UCSD-AML1 (cell line): ENCODE measurements at regions not wholly inside any gene's neighbourhood (a gene's known extent, or its start where the extent isn't known, plus 50 kb on each side); places are given as distances from the start of the nearest gene placed in this dataset.

Experiments
- DNase-seq: peaks from one replicate; lab custom pipeline; 2025; ENCODE audit not compliant: unreplicated experiment; lab: John Stamatoyannopoulos, UW

- no peak for DNase-seq
Observed at GRCh38 chr2:105573490-105573889, 171.2 kb upstream of the NCK2 start.

DNA sequence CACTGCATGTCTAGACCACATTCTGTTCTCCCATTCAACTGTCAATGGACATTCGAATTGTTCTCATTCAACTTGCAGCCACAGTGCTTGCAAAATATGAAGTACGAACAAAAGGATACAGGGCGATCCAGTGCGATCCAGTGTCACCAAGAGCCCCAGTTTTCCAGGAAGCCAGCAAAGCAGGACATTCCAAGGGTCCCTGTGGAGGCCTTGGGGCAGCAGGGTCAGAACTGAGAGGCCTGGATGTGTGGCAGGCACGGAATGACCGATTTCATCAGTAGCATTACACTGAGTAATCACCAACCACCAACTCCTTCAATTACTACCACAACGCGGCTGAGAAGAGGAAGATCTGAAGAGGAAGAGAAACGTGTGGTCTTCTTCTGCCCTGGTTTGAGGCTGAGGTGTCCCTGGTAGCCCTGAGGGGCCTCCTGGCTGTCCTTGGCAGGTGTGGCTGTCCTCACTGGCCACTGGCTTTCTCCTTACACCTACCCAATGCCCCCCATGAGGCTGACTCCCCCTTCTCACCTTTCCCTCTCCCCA, 172.7 kb upstream of the FHL2 start:
- DNase-seq, result no peak

DNA sequence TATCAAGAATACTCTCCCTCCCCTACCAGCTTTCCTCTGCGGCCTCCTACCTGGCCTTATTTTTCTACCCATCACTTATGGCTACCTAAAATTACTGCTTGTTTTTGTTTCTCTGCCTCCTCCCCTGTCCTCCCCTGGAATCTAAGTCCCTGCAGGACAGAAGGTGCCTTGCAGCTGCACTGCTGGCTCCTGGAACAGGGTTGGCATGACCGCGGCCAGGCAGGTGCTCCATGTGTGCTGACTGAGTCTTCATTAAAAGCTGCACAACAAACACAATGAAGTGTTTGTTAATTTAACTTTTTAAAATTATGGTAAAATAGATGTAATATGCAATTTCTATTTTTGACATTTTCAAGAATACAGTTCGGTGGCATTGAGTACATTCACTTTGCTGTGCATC, 171.9 kb upstream of the FHL2 start:
- no peak for DNase-seq

DNA sequence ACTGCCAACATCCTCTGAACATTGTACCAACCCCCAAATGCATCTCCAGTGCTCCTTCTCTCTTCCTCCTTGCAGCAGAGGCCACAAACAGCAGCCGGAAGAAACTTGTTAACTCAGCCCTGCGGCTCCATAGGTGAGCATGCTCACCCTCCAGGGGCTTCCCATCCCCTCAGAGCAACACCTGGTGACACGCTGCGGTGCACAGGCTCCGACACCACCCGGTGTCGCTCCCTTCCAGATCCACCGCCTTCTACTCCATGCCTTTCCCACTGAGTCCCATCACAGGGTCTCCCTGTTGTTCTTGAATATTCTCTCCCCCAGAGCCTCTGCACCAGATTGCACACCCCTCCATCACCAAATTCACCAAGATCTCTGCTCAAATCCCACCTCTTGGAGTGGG, 171.5 kb upstream of the FHL2 start:
- no peak for DNase-seq

GRCh38 chr2:105569606-105570005, 170.8 kb upstream of the FHL2 start:
- no peak for DNase-seq

DNA sequence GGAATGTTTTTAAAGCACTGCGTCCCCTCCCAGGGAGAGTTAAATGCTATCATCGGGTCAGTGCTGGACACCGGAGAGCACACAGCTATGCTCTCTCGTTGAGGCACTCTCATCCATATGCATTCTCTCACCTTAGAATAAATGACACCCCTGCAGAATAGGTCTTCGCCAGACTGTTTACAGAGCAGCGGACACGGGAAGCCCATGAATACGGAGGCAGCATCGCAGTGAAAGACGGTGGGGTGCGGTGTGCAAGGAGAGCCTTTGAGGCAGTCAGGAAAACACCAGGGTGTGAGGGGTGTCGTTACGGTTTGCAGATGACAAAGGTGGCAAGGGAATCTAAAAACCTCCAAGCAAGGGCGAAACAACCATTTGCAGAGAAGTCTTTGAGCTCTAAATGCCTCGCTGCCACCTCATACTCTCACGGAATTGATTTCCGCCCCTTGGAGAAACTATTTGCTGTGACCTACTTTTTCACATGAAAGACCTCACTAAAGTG, 169.2 kb upstream of the FHL2 start:
- no peak for DNase-seq

DNA sequence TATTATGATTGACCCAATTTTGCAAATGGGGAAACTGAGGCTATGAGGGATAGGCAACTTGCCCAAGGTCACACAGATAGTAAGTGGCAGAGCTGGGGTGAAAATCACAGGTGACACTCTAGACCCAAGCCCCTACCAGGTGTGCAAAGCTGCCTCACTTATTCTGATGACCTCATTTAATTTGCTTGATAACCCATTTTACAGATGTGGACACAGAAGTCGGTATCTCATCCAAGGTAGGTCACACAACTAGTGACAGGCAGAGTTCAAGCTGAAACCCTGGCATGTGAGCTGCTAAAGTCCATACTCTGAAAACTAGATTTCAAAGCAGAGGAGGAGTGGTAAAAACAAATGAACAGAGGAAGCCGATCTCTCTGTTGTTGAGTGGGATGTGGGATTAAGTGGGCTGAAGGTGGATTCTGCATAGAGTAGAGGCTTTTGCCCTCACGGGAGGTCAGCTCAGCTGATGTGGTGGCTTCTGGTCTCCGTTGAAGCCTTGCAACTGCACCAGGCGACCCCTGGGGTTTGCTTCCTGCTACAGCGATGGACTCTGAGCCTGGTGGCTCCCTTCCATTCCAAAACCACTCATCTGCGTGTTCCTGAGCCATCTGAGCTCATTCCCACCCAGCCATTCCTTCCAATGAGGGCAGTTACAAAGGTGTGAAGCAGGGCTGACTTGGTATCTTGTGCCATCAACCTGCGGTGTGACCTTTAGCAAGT, 164.3 kb upstream of the FHL2 start:
- DNase-seq, result no peak

DNA sequence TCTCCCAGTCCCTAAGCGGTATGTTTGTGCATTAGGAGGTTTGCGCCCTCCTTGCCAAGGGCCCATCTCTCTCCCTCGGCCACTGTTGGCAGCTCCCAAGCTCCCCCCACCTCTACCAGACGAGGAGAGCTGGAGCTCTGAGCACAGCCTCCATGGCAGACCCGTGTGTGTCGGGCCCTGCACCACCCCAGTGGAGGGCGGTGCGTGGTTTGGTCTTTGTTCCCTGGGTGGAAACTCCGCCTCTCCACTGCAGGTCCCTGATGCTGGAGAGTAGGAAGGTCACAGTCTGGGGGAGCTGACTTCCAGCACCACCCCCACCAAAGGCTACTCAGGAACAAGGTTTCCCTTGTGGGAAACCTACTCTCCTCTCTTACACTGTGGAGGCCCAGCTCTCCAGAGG, 162.6 kb upstream of the FHL2 start:
- no peak for DNase-seq

GRCh38 chr2:105560157-105560556, 161.3 kb upstream of the FHL2 start:
- DNase-seq, result no peak

DNA sequence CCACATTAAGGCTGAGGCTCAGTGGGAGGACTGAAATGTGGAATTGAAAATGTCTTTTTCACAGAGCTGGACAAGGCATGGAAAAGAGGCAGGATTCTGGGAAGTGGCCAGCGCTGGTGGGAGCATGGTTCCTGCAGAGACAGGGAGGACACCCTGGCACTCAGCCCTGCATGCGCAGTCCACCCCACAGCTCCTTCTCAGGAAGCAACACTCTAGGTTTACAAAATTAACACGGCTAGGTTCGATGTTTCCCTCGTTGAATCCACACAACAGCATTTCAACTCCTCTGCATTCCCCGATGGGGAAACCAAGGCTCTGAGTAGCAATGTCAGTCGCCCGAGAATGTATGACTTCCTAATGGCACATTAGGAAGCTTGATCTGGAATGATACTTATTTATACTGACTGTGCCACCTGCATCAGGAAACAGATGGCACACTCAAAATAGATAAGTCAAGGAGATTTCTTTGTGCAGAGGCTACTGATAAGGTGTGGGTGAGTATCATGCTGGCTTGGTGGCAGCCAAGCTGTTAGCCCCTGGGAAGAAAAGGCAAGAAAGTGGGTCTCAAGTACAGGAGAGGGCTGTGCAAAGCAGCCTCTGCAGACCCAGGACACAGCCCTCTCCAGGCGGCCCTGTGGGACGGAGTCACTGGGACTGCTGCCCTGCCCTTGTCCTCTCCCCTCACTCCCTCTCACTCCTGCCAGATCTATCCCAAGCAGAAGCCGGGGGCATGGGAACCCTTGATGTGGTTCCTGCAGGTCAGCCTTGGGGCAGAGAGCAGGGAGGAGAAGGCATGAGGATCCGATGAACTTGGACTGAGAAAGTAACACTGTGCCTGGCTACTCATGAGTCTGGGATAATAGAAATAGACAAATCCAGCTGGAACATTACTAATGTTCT, 158.4 kb upstream of the FHL2 start:
- DNase-seq, result no peak

DNA sequence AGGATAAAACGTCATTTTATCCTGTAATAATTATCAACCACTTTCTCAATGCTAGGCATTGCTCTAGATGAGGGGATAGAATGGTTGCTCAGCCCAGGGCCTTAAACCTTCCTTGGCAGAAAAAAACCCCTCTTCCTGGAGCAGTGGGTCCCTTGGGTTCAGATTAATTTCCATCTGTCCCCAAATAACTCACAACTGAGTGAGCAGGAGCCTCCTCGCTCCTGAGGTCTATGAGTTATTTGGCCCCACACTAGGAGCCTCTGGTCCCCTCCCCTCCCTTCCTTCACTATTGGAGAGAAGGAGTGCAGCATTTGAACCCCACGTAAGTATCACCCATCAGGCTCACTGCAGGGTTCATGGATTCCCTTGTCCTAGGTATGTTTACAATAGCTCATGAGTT, 157.5 kb upstream of the FHL2 start:
- DNase-seq, result no peak

- DNase-seq, result no peak
Observed at GRCh38 chr2:105554235-105554634, 155.4 kb upstream of the FHL2 start.

DNA sequence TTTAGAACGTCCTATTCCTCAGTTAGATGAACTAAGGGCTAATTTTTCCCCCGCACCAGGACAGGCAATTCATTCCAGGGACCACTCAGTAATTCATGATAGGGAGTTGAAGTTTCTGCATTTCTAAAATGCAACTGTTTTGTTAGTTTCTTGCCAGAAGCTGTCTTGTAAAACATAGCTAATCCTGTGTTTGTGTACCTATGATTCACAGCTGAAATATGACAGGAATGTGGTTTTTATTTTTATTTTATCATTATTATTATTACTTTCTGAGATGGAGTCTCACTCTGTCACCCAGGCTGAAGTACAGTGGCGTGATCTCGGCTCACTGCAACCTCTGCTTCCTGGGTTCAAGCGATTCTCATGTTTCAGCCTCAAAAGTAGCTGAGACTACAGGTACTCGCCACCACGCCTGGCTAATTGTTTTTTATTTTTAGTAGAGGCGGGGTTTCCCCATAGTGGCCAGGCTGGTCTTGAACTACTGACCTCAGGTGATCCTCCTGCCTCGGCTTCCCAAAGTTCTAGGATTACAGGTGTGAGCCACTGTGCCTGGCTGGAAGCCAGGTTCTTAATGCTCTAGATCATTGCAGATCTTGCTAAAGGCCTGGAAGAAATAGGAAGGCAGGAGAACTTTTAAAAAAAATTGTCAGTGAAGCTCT, 154.8 kb upstream of the FHL2 start:
- no peak for DNase-seq

DNA sequence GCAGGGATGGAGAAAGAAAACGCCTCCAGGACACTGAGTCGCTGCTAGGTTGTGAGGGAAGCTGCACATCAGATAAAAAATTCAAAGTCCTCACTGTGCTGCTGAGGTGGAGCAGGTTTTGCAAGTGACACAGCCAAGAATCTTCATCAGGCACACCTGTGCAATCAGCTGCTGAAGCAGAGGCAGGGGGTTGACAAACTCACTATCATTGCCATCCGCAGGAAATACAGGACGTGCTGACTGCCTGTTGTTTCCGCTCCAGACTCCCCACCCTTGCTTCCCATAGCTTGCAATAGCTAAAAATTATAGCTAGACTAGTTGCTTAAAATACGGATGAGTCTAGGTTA, 147.8 kb upstream of the FHL2 start:
- DNase-seq, result no peak

DNA sequence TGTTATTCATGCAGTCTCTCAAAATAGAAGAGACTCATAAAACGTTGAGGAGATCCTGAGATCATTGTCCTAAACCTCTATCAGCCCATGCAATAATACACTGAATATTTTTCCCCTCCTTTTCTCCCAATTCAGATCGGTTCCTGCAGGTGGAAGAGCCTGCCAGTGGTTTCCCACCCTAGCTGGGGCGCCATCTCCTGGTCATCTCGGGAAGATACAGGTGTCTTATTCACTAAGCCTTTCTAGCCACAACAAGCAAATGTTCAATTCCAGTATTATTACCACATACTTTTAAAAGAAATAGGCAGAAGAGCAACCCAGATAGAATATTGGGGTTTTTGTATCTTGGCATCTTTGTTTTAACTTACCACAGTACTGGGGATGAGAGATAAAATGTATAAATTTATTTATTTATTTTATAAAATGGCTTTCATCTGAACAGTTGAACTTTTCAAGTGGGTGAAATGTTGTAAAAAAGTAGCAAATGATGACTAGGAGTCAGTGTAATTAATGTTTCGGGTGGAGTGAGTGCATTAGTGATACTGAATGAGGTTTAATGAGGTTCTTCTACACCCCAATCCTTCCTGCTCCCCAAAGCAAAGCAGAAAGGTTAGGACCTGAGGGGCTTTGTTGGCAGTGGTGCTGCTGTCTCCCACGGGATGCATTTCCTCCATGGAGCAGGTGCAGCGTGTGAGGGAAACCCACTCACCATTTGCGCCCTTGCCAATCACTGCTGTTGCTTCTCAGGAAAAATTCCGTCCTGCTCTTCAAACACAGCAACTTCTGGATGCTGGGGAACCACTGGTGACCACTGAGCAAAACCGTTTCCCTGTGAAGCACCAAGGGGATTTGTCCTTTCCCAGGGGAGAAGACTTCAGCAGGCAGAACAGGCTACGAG, 147.1 kb upstream of the FHL2 start:
- DNase-seq, result peak; percentile 43

GRCh38 chr2:105544591-105545377, 145.9 kb upstream of the FHL2 start:
- no peak for DNase-seq

DNA sequence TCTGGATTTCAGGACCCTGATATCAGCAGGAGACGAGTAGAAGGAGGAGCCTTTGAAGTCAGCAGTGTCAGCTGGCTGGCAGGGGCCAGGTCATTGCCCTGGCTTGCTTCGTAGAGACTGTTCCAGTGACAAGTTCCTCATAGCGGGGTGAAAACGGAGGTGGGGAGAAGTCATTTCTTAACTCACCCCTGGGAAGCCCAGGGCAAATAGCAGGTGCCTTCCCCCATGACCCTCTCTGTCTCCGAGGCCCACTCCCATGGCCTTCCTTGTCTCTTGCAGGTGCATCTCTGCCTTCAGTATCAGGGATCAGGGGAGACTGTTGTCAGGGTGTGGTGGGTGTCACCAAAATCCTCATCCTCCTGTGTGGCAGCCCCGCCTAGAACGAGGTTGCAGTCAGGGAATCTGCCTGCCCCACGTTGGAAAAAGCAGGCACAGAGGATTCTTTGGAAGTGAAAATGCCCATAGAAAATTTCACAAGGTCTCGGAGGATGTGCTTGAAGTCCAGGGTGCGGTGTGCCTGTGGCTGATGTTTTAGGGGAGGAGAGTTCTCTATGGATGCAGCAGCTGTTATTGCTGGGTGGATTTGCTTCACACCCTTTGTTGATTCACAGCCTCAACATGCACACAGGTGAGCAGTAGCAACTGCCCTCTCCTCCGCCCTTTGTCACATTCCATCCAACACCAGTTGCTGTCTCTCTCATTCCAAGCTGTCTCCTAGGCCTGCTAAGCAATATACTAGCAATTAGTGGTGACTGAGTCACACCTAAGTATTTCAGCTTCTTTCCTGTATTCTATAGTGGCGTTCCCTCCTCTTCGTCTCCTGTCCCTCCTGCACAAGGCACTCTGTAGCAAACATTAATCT, 142.6 kb upstream of the FHL2 start:
- no peak for DNase-seq

DNA sequence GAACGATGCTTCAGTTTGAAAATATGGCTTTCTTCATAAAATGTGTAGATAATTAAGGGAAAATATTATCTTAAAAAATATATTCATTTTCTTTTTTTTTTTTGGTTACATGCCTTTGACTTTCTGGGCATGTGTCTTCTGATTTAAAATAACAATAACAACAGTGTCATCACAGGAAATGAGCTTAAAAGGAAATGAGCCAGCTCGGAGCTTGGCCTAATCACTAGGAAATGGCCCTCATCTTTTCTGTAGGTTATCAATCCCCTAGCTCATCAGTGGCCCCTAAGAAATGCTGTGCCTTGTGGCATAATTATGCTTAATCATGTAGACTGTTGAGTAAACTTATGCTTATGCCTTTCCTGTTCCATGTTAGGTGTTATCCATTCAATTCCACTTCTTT, 141.8 kb upstream of the FHL2 start:
- no peak for DNase-seq

GRCh38 chr2:105539331-105539730, 140.5 kb upstream of the FHL2 start:
- DNase-seq, result no peak
